ENCODE measurements at regions not wholly inside any gene's neighbourhood (a gene's known extent, or its start where the extent isn't known, plus 50 kb on each side); places are given as distances from the start of the nearest gene placed in this dataset.

DNA sequence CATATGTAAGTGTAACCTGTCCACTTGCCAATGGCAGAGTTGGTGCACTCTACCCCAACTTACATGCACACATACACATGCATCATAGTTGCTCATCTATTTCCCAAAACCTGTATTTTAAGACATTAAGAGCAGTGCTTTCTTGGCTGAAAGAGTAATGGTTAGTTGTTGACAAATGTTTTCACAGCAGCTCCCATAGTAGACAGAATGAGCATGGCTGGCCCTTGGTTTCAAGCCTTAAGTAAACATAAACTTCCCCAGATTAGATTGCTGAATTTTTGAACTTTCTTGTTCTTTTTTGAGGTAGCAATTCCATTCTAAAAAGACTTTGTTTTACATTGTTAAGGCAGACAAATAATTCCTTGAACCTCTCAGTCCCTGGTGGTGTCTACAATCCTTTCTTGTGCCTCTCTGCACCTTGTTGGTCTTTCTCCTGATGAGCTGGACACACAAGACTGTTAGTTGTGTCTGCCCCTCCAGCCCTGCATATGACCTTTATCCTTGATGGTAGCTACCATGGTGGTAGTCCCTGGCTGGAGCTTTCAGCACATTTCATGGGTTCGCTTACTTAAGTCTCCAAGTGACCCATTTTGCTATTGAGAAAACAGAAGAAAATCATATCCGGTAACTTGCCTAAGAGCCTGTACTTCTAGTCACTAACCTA lies 580.1 kb upstream of the ID2 start:
- Mint-ChIP-seq H3K27ac (no peak overlapping the region), H3K36me3 (no peaks in the 10 kb centered on the region), H3K4me1 (ENCODE audit: low read depth) (no peaks in the 10 kb centered on the region), H3K4me3 (no peak overlapping the region), H3K9me3 (ENCODE audit: low read depth) (peaks cover 7% of the 10 kb centered on the region), H3K27me3 (peaks cover 2% of the 10 kb centered on the region)

DNA sequence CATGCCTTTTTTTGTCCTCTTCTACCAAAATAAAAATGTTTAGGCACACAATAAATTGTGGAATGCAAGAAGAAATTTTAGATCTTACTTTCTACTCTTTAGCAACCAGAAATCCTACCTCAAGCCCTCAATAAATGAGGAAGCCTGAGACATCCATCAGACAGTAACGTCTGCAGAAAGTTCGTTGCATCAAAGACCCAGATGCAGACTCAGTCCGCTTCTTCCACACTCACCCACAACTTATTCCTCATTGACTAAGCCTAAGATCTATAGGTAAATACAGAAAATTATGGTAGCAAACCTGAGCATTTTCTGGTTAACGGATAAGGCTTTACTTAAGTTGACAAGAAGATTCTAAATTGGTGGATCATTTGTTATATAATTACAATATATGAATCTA lies 579.4 kb upstream of the ID2 start:
- Mint-ChIP-seq H3K4me3 (no peak overlapping the region), H3K27me3 (peaks cover 2% of the 10 kb centered on the region), H3K36me3 (no peaks in the 10 kb centered on the region), H3K27ac (no peak overlapping the region), H3K4me1 (ENCODE audit: low read depth) (no peaks in the 10 kb centered on the region), H3K9me3 (ENCODE audit: low read depth) (peaks cover under 1% of the 10 kb centered on the region)

DNA sequence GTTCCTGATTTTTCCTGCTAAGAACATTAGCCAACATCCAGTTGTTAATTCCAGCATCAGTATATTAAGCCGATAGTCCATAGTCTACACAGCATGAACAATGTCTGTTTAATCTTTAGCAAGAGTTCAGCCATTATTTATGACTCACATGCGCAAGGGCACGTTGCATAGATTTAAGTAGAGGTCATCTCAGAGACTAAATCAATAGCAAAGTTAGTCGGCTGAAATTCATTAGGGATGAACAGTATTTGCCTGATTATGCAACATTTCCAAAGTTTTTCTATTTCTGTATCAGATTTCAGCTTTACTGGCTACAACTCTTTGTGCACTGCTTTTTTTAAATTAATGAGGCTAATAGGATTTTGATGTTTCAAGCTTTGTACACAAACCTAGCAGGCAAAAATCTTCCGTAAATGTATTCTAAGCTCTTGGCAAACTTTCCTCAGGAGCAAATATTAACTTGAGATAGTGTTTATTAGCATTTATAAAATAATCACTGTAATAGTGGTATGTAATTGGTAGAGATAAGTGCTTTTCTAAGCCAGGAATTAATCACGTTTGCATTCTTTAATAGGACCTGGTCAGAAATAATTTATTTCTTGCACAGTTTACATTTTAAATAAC lies 578.7 kb upstream of the ID2 start:
- Mint-ChIP-seq H3K4me1 (ENCODE audit: low read depth) (no peaks in the 10 kb centered on the region), H3K27ac (no peak overlapping the region), H3K4me3 (no peak overlapping the region), H3K36me3 (no peaks in the 10 kb centered on the region), H3K27me3 (peaks cover 2% of the 10 kb centered on the region), H3K9me3 (ENCODE audit: low read depth) (no peaks in the 10 kb centered on the region)

DNA sequence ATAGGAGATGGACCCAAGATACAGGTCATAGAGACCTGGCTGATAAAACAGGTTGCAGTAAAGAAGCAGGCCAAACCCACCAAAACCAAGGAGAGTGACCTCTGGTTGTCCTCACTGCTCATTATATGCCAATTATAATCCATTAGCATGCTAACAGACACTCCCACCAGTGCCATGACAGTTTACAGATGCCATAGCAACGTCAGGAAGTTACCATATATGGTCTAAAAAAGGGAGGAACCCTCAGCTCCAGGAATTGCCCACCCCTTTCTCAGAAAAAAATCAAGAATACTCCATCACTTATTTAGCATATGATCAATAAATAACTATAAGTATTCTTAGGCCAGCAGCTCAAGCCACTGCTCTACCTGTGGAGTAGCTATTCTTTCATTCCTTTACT lies 574.7 kb upstream of the ID2 start:
- peaks cover 2% of the 10 kb centered on the region for H3K27me3 Mint-ChIP-seq
- no peak overlapping the region for H3K27ac Mint-ChIP-seq
- no peak overlapping the region for H3K4me3 Mint-ChIP-seq
- H3K9me3 Mint-ChIP-seq (ENCODE audit: low read depth) = no peaks in the 10 kb centered on the region
- no peaks in the 10 kb centered on the region for H3K4me1 Mint-ChIP-seq (ENCODE audit: low read depth)
- H3K36me3 Mint-ChIP-seq = peaks cover 2% of the 10 kb centered on the region

DNA sequence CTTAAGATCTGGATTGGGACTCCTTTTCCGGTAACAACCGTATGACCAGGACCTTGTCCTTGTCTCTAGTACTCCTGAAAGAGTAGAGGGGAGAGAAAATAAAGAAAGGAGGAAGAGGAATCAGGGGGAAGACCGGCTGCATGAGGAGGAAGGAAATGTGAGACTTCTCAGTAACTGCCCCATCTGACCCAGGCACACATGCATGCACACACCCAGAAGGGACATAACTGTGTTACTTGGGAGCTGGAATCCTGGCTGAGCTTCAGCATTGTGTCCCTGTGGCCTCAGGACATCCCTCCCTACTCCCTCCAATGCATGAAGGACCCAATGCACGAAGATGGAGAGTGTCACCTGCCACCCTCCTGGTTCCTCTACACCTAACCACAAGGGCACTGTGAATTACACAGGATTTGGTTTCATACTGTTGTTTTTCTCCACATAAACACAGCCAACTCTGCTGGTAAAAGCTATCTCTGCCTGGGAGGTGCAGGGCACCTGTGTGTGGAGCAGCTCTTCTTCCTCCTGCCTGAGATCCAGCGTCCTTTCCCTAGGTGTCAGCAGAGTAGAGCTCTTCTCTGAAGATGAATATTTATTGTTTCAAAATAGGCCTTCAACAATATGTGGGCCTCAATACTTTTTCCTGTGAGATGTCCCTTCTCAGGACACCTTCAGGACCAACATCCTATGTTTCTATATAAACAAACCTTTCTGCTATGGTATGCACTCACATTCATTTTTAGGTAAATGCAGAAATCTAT lies 574.1 kb upstream of the ID2 start:
- no peaks in the 10 kb centered on the region for H3K4me1 Mint-ChIP-seq (ENCODE audit: low read depth)
- no peaks in the 10 kb centered on the region for H3K9me3 Mint-ChIP-seq (ENCODE audit: low read depth)
- H3K27ac Mint-ChIP-seq = no peak overlapping the region
- H3K4me3 Mint-ChIP-seq = no peak overlapping the region
- peaks cover 2% of the 10 kb centered on the region for H3K27me3 Mint-ChIP-seq
- H3K36me3 Mint-ChIP-seq = peaks cover 2% of the 10 kb centered on the region

DNA sequence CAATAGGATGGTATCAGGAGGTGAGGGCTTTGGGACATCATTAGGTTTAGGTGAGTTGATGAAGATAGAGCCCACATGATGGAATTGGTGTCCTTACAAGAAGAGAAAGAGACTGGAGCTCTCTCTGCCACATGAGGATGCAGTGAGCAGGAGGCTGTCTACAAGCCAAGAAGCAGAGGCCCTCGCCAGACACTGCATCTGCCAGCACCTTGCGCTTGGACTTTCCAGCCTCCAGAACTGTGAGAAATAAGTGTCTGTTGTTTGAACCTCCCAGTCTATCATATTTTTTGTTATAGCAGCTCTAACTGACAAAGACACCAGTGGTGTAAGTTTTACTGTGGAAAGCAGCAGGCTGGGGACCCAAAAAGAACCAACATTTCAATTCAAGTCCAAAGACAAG lies 571.1 kb upstream of the ID2 start:
- no peaks in the 10 kb centered on the region for H3K9me3 Mint-ChIP-seq (ENCODE audit: low read depth)
- no peaks in the 10 kb centered on the region for H3K4me1 Mint-ChIP-seq (ENCODE audit: low read depth)
- H3K27me3 Mint-ChIP-seq = no peaks in the 10 kb centered on the region
- peaks cover 2% of the 10 kb centered on the region for H3K36me3 Mint-ChIP-seq
- H3K4me3 Mint-ChIP-seq = no peak overlapping the region
- H3K27ac Mint-ChIP-seq = no peak overlapping the region

DNA sequence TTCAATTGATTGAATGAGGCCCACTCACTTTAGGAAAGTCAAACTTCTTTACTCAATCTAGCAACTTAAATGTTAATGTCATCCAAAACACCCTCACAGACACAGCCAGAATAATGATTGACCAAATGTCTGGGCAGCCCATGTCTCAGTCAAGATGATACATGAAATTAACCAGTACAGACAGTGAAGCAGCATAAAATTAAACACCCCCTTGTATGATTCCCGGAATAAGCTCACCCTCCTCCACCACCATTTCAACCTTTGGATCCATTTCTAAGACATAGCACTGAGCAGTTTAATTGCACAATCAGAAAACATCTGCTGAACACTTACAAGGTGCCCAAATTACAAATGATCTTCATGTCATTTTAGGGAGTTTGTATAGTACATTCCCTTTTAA lies 570.7 kb upstream of the ID2 start:
- Mint-ChIP-seq H3K9me3 (ENCODE audit: low read depth) (no peaks in the 10 kb centered on the region), H3K27ac (no peak overlapping the region), H3K27me3 (no peaks in the 10 kb centered on the region), H3K4me3 (no peak overlapping the region), H3K4me1 (ENCODE audit: low read depth) (no peaks in the 10 kb centered on the region), H3K36me3 (peaks cover 2% of the 10 kb centered on the region)

DNA sequence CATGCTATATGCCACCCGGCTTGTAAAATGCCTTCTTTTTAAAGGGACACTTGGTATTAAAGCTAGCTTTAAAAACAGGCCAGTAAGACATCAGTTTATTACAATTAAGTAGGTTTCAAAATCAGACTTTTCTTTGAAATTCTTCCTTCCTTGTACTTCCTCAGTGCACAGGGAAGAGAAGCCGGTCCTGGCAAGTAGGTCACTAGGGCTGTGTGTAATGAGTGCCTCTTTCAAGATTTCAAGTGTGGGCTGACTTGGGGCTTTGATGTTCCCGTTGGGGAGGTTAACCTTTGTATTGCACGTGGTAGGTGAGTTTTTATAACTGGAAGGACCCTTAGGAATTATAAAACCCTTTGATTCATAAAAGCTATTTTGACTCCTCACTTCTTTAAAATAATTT lies 566.4 kb upstream of the ID2 start:
- no peaks in the 10 kb centered on the region for H3K9me3 Mint-ChIP-seq (ENCODE audit: low read depth)
- peaks cover 7% of the 10 kb centered on the region for H3K4me1 Mint-ChIP-seq (ENCODE audit: low read depth)
- H3K27ac Mint-ChIP-seq = no peak overlapping the region
- peaks cover 1% of the 10 kb centered on the region for H3K36me3 Mint-ChIP-seq
- no peak overlapping the region for H3K4me3 Mint-ChIP-seq
- no peaks in the 10 kb centered on the region for H3K27me3 Mint-ChIP-seq

DNA sequence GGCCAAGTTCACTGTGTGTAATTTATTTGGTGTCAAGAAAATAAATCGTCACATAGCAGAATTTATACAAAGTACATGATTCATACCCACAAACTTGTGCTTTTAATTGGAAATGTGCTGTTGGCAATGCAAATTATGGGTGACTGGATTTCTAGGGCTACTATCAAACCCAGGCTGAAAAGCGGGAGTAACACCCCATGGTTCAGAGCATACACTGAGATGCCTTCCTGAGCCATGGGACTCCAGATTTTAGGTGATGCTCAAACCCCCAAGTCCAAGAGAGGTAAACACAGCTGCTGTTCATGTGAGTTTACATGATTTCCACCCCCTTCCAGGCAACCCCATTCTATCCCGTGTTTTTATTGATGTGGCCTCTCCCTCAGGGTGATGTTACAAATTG lies 565.9 kb upstream of the ID2 start:
- Mint-ChIP-seq H3K4me1 (ENCODE audit: low read depth) (peaks cover 7% of the 10 kb centered on the region), H3K36me3 (no peaks in the 10 kb centered on the region), H3K27me3 (no peaks in the 10 kb centered on the region), H3K27ac (no peak overlapping the region), H3K4me3 (no peak overlapping the region), H3K9me3 (ENCODE audit: low read depth) (no peaks in the 10 kb centered on the region)

DNA sequence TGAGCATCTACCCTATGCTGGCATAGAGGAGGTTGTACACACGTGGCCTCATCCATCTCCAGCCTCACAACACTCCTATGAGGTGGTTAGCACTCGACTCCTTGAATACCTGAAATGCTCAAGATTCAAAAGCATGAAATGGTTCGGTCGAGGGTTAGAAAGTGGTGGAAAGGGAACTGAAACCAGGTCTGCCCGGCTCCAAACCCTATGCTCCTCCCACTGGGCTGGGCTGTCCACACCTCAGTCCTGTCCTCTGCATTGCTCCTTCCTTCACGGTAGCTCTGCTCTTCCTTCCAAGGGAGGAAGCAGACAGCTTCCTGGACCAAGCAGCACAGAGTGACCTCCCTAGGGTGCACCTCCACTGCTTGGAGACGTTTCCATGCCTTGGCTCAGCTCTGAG lies 565.2 kb upstream of the ID2 start:
- H3K4me3 Mint-ChIP-seq = no peak overlapping the region
- H3K27me3 Mint-ChIP-seq = no peaks in the 10 kb centered on the region
- H3K4me1 Mint-ChIP-seq (ENCODE audit: low read depth) = peaks cover 7% of the 10 kb centered on the region
- no peaks in the 10 kb centered on the region for H3K9me3 Mint-ChIP-seq (ENCODE audit: low read depth)
- H3K27ac Mint-ChIP-seq = no peak overlapping the region
- H3K36me3 Mint-ChIP-seq = no peaks in the 10 kb centered on the region

DNA sequence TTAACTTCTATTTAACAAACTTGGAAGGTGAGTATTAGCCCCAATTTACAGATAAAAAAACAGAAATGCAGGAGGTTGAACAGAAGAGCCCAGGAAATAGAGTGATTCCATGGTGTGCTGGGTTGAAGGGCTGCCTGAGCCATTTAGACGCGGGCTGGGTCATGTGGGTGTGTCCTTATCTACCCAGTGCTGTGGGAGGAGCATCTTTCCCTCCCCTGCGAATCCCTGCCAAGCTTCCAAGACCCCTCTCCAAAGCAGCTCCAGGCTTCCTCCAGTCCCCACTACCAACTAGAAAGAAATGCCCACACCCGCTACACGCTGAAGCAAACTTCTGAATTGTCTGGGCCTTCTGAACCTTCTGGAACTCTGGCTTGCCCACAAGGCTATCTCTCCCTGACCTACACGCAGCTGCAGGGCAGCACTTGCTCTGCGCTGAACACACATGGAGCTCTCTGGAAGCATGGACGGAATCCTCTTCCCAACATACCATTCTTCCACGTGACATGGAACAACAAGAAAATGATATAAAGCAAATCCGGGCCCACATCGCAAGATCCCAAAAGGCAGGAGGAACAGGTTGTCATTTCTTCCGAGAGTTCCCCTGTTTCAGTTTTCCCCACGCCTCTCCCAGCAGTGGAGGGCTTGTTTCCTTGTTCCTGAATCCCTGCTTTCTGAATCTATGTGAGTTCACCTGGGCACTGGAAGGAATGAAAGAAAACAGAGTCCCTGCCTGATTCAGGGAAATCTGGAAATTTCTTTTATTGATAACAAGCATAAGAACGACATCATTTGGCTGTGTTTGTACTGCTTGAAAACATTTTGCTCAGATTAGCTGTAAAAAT lies 562.7 kb upstream of the ID2 start:
- H3K27ac Mint-ChIP-seq = no peak overlapping the region
- H3K4me3 Mint-ChIP-seq = no peak overlapping the region
- H3K9me3 Mint-ChIP-seq (ENCODE audit: low read depth) = no peaks in the 10 kb centered on the region
- H3K36me3 Mint-ChIP-seq = no peaks in the 10 kb centered on the region
- no peaks in the 10 kb centered on the region for H3K27me3 Mint-ChIP-seq
- H3K4me1 Mint-ChIP-seq (ENCODE audit: low read depth) = peaks cover 7% of the 10 kb centered on the region

DNA sequence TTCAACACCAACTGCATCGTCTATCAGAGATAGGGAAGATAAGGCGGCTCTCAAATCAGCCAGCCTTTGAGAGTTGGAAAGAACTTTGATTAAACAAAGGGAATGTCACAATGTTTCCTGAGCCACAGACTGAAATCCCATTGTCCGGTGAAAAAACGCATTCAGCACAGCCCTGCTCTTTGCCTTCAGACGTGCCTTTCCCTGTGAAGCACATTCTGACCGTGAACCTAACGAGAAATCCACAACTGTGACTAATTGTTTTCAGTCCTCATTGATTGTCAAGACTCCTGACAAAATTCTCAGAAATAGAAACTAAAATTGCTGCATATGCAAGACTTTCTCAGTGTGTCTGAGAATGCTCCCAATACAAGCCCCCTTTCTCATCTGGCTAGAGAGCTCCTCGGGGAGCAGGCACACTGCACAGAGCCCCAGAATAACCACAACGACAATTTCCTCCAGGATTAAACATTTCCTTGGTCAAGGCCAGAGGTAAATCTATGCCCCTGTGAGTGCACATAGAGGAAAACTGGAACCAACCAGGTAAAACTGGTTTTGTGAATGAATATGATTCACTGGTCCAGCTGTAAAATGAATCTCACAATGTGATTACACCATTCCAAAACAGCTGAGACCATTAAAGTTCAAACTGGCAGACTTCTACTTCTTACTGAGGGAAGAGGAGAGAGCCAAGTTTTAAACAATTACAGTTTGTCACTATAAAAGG lies 561.9 kb upstream of the ID2 start:
- Mint-ChIP-seq H3K4me3 (no peak overlapping the region), H3K9me3 (ENCODE audit: low read depth) (no peaks in the 10 kb centered on the region), H3K36me3 (no peaks in the 10 kb centered on the region), H3K27ac (peak overlapping the region; percentile 22), H3K27me3 (no peaks in the 10 kb centered on the region), H3K4me1 (ENCODE audit: low read depth) (peaks cover 7% of the 10 kb centered on the region)

DNA sequence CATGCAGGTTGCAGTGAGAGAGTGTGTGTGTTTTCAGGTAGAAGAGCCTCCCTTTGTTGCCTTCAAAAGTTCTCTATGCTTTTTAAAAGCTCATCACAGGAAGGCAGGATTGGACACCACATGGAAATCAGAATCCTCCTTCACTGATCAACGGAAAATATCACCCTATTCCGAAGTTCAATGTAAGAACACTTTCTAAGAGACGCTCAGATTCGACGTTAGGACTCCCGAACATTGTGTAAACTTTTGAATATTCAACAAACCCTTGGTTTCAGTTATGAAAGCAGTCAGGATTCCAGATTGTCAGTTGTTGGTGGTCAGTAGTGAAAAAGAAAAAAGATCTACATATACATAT lies 561.4 kb upstream of the ID2 start:
- H3K27ac Mint-ChIP-seq = no peak overlapping the region
- peaks cover 7% of the 10 kb centered on the region for H3K4me1 Mint-ChIP-seq (ENCODE audit: low read depth)
- no peak overlapping the region for H3K4me3 Mint-ChIP-seq
- H3K36me3 Mint-ChIP-seq = no peaks in the 10 kb centered on the region
- H3K9me3 Mint-ChIP-seq (ENCODE audit: low read depth) = no peaks in the 10 kb centered on the region
- H3K27me3 Mint-ChIP-seq = no peaks in the 10 kb centered on the region

DNA sequence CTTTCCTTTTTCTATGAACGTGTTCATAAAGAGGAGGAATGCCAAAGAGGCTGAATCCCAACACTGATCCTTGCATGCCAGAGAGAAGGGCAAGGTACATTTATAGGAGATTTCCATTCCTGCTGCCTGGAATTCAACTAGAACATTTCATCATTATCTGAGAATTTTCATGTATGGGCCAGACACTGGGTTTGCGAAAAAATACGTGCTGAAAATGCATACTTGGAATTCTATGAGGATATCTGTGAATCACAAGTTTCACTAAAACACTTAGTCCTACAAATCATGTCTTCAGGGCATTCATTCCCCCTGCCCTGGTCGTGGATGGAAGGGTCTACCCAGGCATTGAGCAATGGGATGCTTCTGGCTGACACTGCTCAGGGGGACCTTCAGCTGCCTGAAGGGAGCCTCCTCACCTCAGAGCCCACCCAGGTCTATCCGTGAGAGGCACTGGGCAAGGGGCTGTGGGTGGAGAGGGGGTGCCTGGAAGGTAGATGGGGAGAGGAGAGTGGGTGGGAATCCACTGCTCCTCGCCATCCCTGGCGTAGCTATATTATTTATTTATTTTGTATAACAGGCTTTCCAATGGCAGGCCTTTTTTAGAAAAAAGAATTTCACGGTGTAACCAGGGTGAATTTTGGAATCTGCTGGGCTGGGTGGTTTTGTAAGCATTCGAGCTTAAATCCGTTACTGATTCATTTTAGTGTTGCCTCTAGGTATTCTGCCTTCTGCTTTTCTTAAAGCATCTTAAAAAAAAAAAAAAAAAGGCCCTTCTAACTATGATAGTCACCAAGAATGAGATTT lies 560.6 kb upstream of the ID2 start:
- Mint-ChIP-seq H3K4me1 (ENCODE audit: low read depth) (peaks cover 7% of the 10 kb centered on the region), H3K36me3 (no peaks in the 10 kb centered on the region), H3K9me3 (ENCODE audit: low read depth) (no peaks in the 10 kb centered on the region), H3K27ac (no peak overlapping the region), H3K4me3 (no peak overlapping the region), H3K27me3 (no peaks in the 10 kb centered on the region)
